B cell (primary cell): ENCODE measurements at regions not wholly inside any gene's neighbourhood (a gene's known extent, or its start where the extent isn't known, plus 50 kb on each side); places are given as distances from the start of the nearest gene placed in this dataset.

Source experiments
- EZH2 ChIP-seq: IDR thresholded peaks from 2 replicates; pipeline ENCODE4 v1.6.1; 2012; ENCODE audit warnings: borderline replicate concordance, low read depth, mild to moderate bottlenecking, moderate library complexity, low read length; ENCODE audit not compliant: insufficient read depth, poor library complexity, severe bottlenecking
- TF ChIP-seq, protein P1 (sequence below): fragments of 200-600 bp; IDR thresholded peaks from one replicate; pipeline ENCODE4 v1.8.0; 2022; ENCODE audit warnings: antibody characterized with exemption, mild to moderate bottlenecking

DNA sequence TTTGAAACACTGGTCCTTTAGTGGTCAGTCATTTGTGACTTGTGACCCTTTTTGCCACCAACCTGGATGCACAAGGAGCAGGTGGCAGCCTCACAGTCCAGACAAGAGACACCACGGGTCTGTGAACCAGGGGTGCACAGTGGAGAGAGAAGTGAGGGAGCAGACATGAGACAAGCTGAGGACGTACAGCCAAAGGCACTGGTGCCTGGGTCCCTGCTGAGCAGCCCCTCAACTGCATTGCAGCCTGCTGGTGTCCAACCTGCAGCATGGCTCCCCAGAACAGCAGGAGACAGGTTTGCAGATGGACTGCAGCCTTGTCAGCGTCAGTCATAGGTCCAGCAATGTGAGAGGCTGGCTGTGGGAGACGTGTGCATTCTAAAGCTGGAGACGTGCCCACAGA lies 124.2 kb upstream of the FSTL4 start:
- TF ChIP-seq, protein P1, sequence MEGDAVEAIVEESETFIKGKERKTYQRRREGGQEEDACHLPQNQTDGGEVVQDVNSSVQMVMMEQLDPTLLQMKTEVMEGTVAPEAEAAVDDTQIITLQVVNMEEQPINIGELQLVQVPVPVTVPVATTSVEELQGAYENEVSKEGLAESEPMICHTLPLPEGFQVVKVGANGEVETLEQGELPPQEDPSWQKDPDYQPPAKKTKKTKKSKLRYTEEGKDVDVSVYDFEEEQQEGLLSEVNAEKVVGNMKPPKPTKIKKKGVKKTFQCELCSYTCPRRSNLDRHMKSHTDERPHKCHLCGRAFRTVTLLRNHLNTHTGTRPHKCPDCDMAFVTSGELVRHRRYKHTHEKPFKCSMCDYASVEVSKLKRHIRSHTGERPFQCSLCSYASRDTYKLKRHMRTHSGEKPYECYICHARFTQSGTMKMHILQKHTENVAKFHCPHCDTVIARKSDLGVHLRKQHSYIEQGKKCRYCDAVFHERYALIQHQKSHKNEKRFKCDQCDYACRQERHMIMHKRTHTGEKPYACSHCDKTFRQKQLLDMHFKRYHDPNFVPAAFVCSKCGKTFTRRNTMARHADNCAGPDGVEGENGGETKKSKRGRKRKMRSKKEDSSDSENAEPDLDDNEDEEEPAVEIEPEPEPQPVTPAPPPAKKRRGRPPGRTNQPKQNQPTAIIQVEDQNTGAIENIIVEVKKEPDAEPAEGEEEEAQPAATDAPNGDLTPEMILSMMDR, result no peak
- TF ChIP-seq EZH2, result no peak
